ENCODE measurements at regions not wholly inside any gene's neighbourhood (a gene's known extent, or its start where the extent isn't known, plus 50 kb on each side); places are given as distances from the start of the nearest gene placed in this dataset.

DNA sequence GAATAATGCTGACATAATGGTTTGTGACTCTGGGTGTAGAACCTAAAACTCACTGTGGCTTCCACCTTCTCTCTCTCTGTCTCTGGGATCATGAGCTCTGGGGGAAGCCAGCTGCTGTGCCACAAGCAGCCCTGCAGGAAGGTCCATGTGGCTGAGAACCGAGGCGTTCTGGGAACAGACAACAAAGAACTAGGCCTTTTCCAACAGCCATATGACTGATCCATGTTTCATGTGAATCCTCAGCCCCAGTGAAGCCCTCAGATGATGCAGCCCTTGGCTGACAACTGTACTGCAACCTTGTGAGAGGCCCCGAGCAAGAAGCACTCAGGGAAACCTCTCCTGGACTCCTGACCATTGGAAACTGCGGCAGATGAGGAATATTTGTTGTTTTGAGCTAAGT, 56.6 kb downstream of the HLA-G start:
- DNase-seq (ENCODE audit: low spot score): no peak
- FAIRE-seq: no peak

DNA sequence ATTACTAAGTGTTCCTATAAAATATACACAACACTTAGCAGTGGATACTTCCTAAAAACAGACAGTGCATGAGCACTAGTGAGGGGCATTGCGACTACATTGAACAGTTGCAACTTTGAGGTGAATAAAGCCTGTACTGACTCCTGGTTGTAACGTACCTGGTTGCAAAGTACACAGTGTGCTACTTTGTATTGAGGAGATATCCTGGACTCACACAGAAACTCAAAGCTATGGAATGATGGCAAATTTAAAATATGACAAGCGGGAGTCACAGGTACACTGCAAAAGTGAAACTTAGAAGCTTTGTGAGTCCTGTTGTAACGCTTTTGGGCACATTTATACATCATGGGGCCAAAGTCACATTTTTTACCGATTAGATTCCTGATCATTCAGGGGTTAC, 55.6 kb upstream of the HLA-A start:
- FAIRE-seq (no peak), DNase-seq (ENCODE audit: low spot score) (no peak)

DNA sequence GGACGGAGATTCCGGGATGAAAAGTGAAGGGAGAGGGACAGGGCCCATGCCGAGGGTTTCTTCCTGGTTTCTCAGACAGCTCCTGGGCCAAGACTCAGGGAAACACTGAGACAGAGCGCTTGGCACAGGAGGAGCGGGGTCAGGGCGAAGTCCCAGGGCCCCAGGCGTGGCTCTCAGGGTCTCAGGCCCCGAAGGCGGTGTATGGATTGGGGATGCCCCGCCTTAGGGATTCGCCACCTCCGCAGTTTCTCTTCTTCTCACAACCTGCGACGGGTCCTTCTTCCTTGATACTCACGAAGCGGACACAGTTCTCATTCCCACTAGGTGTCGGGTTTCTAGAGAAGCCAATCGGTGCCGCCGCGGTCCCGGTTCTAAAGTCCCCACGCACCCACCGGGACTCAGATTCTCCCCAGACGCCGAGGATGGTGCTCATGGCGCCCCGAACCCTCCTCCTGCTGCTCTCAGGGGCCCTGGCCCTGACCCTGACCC, 55.0 kb upstream of the HLA-A start:
- peak; percentile 35 for DNase-seq (ENCODE audit: low spot score)
- no peak for FAIRE-seq

DNA sequence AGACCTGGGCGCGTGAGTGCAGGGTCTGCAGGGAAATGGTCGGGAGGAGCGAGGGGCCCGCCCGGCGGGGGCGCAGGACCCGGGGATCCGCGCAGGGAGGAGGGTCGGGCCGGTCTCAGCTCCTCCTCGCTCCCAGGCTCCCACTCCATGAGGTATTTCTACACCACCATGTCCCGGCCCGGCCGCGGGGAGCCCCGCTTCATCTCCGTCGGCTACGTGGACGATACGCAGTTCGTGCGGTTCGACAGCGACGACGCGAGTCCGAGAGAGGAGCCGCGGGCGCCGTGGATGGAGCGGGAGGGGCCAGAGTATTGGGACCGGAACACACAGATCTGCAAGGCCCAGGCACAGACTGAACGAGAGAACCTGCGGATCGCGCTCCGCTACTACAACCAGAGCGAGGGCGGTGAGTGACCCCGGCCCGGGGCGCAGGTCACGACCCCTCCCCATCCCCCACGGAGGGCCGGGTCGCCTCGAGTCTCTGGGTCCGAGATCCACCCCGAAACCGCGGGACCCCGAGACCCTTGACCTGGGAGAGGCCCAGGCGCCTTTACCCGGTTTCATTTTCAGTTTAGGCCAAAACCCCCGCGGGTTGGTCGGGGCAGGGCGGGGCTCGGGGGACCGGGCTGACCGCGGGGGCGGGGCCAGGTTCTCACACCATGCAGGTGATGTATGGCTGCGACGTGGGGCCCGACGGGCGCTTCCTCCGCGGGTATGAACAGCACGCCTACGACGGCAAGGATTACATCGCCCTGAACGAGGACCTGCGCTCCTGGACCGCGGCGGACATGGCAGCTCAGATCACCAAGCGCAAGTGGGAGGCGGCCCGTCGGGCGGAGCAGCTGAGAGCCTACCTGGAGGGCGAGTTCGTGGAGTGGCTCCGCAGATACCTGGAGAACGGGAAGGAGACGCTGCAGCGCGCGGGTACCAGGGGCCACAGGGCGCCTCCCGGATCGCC, 54.2 kb upstream of the HLA-A start:
- DNase-seq (ENCODE audit: low spot score) (peak; percentile 47), FAIRE-seq (no peak)
